ENCODE measurements at regions not wholly inside any gene's neighbourhood (a gene's known extent, or its start where the extent isn't known, plus 50 kb on each side); places are given as distances from the start of the nearest gene placed in this dataset.

DNA sequence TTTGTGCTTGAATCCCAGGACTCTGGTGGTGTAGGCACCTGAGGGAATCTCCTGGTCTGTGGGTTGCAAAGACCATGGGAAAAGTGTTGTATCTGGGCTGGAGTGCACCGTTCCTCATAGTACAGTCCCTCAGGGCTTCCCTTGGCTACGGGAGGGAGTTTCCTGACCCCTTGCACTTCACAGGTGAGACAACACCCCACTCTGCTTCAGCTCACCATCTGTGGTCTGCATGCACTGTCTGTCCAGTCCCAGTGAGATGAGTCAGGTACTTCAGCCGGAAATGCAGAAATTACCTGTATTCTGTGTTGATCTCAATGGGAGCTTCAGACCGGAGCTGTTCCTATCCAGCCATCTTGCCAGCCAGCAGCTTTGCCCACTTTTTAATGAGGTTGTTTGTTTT, 353.0 kb upstream of the IRS4 start:
- no peak for TF ChIP-seq NFRKB (IDR thresholded peaks at IDR 0.05)
- no peak for TF ChIP-seq BHLHE40 (IDR thresholded peaks at IDR 0.05; ENCODE audit: borderline replicate concordance)
- TF ChIP-seq LEF1 (IDR thresholded peaks at IDR 0.05; ENCODE audit: borderline replicate concordance), result no peak
- no peak for TF ChIP-seq SP1 (IDR thresholded peaks at IDR 0.05)
- TF ChIP-seq, protein P1, sequence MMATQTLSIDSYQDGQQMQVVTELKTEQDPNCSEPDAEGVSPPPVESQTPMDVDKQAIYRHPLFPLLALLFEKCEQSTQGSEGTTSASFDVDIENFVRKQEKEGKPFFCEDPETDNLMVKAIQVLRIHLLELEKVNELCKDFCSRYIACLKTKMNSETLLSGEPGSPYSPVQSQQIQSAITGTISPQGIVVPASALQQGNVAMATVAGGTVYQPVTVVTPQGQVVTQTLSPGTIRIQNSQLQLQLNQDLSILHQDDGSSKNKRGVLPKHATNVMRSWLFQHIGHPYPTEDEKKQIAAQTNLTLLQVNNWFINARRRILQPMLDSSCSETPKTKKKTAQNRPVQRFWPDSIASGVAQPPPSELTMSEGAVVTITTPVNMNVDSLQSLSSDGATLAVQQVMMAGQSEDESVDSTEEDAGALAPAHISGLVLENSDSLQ (IDR thresholded peaks at IDR 0.05), result no peak
- no peak for TF ChIP-seq CTBP1 (IDR thresholded peaks at IDR 0.05; ENCODE audit: borderline replicate concordance)
- TF ChIP-seq ARNT (IDR thresholded peaks at IDR 0.05), result no peak
- TF ChIP-seq FOXM1 (IDR thresholded peaks at IDR 0.05; ENCODE audit: borderline replicate concordance), result no peak
- TF ChIP-seq SUZ12 (IDR thresholded peaks at IDR 0.05), result no peak
- TF ChIP-seq FOXK2 (IDR thresholded peaks at IDR 0.05), result no peak
